ENCODE measurements at regions not wholly inside any gene's neighbourhood (a gene's known extent, or its start where the extent isn't known, plus 50 kb on each side); places are given as distances from the start of the nearest gene placed in this dataset.

DNA sequence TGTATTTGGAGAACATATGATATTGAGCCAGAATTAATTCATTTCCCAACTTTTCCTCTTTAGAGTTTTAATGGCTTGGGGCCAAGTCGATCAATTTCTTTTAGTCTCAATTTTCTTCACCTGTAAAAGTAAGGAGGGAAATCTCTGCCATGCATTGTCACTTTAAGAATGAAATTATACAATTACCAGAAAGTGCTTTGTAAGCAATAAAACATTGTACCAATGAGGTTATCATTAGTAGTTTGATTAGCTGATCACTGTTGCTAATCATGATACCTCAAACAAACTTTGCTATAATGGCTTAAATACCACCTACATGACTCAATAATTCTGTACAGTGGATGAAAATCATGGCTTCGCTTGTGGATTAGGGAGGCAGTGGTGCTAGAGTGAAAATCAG, 1525.8 kb upstream of the GOT2 start:
- BruUV-seq (replicated peaks): no TSS peak
- FAIRE-seq (no peak), DNase-seq (ENCODE audit: low read depth, low spot score) (no peak), ATAC-seq (no peak)
- WGBS (ENCODE audit: insufficient coverage, insufficient replicate concordance, low lambda C conversion rate, missing lambda C conversion rate): 4% methylated on average over 2 of the region's 2 CpGs
- no peaks in the 10 kb centered on the region for H3K36me3 ChIP-seq (ENCODE audit: control insufficient read depth in 2 of 2, insufficient read depth in 2 of 2, low read length in 1 of 2)
- POLR2A ChIA-PET: no interaction called here
- no peaks in the 10 kb centered on the region; the same call in 2 of the 3 replicates for H3K9me3 ChIP-seq (replicated peaks; ENCODE audit: control insufficient read depth, insufficient read depth, low read length)
- no peaks in the 10 kb centered on the region for H3K79me2 ChIP-seq (ENCODE audit: control insufficient read depth, insufficient read depth, low read length)
- RAD21 ChIA-PET (ENCODE audit: unreplicated experiment): no interaction called here
- SMC1A ChIA-PET (ENCODE audit: uncharacterized antibody, unreplicated experiment): no interaction called here
- in situ Hi-C loops (cut with MboI) (no loop called here), intact Hi-C loops (cut with micrococcal nuclease; ENCODE audit: unreplicated experiment) (no loop called here)
- no peak overlapping the region for H3K9ac ChIP-seq (ENCODE audit: control insufficient read depth, insufficient read depth, low read length)
- no peak overlapping the region for H3K4me3 ChIP-seq
- H3K27me3 ChIP-seq (replicated peaks in 1 of 2; ENCODE audit: control insufficient read depth in 2 of 2, insufficient read depth in 2 of 2, low read length in 1 of 2): no peaks in the 10 kb centered on the region
- H3K4me1 ChIP-seq (ENCODE audit: control insufficient read depth, insufficient read depth, low read length): no peaks in the 10 kb centered on the region
- H3K4me2 ChIP-seq (ENCODE audit: control insufficient read depth, insufficient read depth): no peak overlapping the region
- no peak overlapping the region for H3K27ac ChIP-seq (ENCODE audit: control insufficient read depth, insufficient read depth)
- CTCF ChIA-PET: no interaction called here
- no peaks in the 10 kb centered on the region for H4K20me1 ChIP-seq (ENCODE audit: control insufficient read depth, insufficient read depth)
- no peak overlapping the region for H2AFZ ChIP-seq (ENCODE audit: control insufficient read depth, low read depth, low read length)
- TF ChIP-seq MEF2A (IDR thresholded peaks at IDR 0.05; ENCODE audit: insufficient read depth, low read depth, low read length): no peak
- no peak for TF ChIP-seq BMI1 (IDR thresholded peaks at IDR 0.05; ENCODE audit: borderline replicate concordance)
- TF ChIP-seq, protein P1, sequence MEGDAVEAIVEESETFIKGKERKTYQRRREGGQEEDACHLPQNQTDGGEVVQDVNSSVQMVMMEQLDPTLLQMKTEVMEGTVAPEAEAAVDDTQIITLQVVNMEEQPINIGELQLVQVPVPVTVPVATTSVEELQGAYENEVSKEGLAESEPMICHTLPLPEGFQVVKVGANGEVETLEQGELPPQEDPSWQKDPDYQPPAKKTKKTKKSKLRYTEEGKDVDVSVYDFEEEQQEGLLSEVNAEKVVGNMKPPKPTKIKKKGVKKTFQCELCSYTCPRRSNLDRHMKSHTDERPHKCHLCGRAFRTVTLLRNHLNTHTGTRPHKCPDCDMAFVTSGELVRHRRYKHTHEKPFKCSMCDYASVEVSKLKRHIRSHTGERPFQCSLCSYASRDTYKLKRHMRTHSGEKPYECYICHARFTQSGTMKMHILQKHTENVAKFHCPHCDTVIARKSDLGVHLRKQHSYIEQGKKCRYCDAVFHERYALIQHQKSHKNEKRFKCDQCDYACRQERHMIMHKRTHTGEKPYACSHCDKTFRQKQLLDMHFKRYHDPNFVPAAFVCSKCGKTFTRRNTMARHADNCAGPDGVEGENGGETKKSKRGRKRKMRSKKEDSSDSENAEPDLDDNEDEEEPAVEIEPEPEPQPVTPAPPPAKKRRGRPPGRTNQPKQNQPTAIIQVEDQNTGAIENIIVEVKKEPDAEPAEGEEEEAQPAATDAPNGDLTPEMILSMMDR (IDR thresholded peaks at IDR 0.05 in 2 of 3, conservative IDR thresholded peaks at IDR 0.05 in 1 of 3; ENCODE audit: control insufficient read depth in 2 of 3, extremely low read depth in 1 of 3, insufficient read depth in 1 of 3, low read depth in 3 of 3, low read length in 3 of 3): no peak
- TF ChIP-seq SIN3A (IDR thresholded peaks at IDR 0.05; ENCODE audit: low read depth, low read length): no peak
- no peak for TF ChIP-seq SUPT20H (IDR thresholded peaks at IDR 0.05; ENCODE audit: borderline replicate concordance, control insufficient read depth, low read depth, low read length)
- TF ChIP-seq POU2F2 (IDR thresholded peaks at IDR 0.05; ENCODE audit: borderline replicate concordance, low read depth, low read length): no peak
- TF ChIP-seq, protein P2, sequence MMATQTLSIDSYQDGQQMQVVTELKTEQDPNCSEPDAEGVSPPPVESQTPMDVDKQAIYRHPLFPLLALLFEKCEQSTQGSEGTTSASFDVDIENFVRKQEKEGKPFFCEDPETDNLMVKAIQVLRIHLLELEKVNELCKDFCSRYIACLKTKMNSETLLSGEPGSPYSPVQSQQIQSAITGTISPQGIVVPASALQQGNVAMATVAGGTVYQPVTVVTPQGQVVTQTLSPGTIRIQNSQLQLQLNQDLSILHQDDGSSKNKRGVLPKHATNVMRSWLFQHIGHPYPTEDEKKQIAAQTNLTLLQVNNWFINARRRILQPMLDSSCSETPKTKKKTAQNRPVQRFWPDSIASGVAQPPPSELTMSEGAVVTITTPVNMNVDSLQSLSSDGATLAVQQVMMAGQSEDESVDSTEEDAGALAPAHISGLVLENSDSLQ (IDR thresholded peaks at IDR 0.05): no peak
- TF ChIP-seq GATAD2B (conservative IDR thresholded peaks at IDR 0.05; ENCODE audit: low read depth): no peak
- no peak for TF ChIP-seq CBX5 (IDR thresholded peaks at IDR 0.05; ENCODE audit: low read depth)
- no peak for TF ChIP-seq EP300 (IDR thresholded peaks at IDR 0.05; ENCODE audit: borderline replicate concordance in 1 of 2, control insufficient read depth in 1 of 2, low read depth in 2 of 2, low read length in 2 of 2)
- TF ChIP-seq, protein P3, sequence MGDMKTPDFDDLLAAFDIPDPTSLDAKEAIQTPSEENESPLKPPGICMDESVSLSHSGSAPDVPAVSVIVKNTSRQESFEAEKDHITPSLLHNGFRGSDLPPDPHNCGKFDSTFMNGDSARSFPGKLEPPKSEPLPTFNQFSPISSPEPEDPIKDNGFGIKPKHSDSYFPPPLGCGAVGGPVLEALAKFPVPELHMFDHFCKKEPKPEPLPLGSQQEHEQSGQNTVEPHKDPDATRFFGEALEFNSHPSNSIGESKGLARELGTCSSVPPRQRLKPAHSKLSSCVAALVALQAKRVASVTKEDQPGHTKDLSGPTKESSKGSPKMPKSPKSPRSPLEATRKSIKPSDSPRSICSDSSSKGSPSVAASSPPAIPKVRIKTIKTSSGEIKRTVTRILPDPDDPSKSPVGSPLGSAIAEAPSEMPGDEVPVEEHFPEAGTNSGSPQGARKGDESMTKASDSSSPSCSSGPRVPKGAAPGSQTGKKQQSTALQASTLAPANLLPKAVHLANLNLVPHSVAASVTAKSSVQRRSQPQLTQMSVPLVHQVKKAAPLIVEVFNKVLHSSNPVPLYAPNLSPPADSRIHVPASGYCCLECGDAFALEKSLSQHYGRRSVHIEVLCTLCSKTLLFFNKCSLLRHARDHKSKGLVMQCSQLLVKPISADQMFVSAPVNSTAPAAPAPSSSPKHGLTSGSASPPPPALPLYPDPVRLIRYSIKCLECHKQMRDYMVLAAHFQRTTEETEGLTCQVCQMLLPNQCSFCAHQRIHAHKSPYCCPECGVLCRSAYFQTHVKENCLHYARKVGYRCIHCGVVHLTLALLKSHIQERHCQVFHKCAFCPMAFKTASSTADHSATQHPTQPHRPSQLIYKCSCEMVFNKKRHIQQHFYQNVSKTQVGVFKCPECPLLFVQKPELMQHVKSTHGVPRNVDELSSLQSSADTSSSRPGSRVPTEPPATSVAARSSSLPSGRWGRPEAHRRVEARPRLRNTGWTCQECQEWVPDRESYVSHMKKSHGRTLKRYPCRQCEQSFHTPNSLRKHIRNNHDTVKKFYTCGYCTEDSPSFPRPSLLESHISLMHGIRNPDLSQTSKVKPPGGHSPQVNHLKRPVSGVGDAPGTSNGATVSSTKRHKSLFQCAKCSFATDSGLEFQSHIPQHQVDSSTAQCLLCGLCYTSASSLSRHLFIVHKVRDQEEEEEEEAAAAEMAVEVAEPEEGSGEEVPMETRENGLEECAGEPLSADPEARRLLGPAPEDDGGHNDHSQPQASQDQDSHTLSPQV (IDR thresholded peaks at IDR 0.05): no peak
- TF ChIP-seq, protein P4, sequence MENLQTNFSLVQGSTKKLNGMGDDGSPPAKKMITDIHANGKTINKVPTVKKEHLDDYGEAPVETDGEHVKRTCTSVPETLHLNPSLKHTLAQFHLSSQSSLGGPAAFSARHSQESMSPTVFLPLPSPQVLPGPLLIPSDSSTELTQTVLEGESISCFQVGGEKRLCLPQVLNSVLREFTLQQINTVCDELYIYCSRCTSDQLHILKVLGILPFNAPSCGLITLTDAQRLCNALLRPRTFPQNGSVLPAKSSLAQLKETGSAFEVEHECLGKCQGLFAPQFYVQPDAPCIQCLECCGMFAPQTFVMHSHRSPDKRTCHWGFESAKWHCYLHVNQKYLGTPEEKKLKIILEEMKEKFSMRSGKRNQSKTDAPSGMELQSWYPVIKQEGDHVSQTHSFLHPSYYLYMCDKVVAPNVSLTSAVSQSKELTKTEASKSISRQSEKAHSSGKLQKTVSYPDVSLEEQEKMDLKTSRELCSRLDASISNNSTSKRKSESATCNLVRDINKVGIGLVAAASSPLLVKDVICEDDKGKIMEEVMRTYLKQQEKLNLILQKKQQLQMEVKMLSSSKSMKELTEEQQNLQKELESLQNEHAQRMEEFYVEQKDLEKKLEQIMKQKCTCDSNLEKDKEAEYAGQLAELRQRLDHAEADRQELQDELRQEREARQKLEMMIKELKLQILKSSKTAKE (IDR thresholded peaks at IDR 0.05; ENCODE audit: low read depth, poor library complexity, severe bottlenecking): no peak
- TF ChIP-seq SPI1 (IDR thresholded peaks at IDR 0.05; ENCODE audit: borderline replicate concordance, insufficient read depth, low read depth, low read length): no peak
- TF ChIP-seq SMAD5 (IDR thresholded peaks at IDR 0.05; ENCODE audit: low read depth): no peak
- TF ChIP-seq RFX5 (IDR thresholded peaks at IDR 0.05; ENCODE audit: low read depth, low read length): no peak
- TF ChIP-seq LARP7 (IDR thresholded peaks at IDR 0.05): no peak
